ENCODE measurements at regions not wholly inside any gene's neighbourhood (a gene's known extent, or its start where the extent isn't known, plus 50 kb on each side); places are given as distances from the start of the nearest gene placed in this dataset.

GRCh38 chr16:13331918-13332317 lies 430.5 kb downstream of the SHISA9 start:
- TF ChIP-seq CTCF (IDR thresholded peaks at IDR 0.05), result no peak

GRCh38 chr16:13332713-13333255 lies 431.4 kb downstream of the SHISA9 start:
- no peak for TF ChIP-seq CTCF (IDR thresholded peaks at IDR 0.05)

GRCh38 chr16:13333336-13333735 lies 431.9 kb downstream of the SHISA9 start:
- no peak for TF ChIP-seq CTCF (IDR thresholded peaks at IDR 0.05)

- TF ChIP-seq CTCF (IDR thresholded peaks at IDR 0.05), result no peak
Measured at GRCh38 chr16:13335879-13336278, 434.5 kb downstream of the SHISA9 start.

- TF ChIP-seq CTCF (IDR thresholded peaks at IDR 0.05), result no peak
Measured at GRCh38 chr16:13336335-13336734, 434.9 kb downstream of the SHISA9 start.

- no peak for TF ChIP-seq CTCF (IDR thresholded peaks at IDR 0.05)
Measured at GRCh38 chr16:13338044-13338443, 436.6 kb downstream of the SHISA9 start.

GRCh38 chr16:13342675-13343074 lies 441.3 kb downstream of the SHISA9 start:
- TF ChIP-seq CTCF (IDR thresholded peaks at IDR 0.05), result no peak

GRCh38 chr16:13344001-13344400 lies 442.6 kb downstream of the SHISA9 start:
- TF ChIP-seq CTCF (IDR thresholded peaks at IDR 0.05), result no peak

Measured in LNCAP (cell line).